Osteoblast (primary cell): ENCODE measurements at regions not wholly inside any gene's neighbourhood (a gene's known extent, or its start where the extent isn't known, plus 50 kb on each side); places are given as distances from the start of the nearest gene placed in this dataset.
A peak's percentile ranks its signal among the peaks of the same experiment; 100 is the strongest.

Experiments
- DNase-seq: peaks from one replicate; pipeline ENCODE4 v3.0.0; 2011; ENCODE audit warnings: low spot score, mixed read lengths; ENCODE audit not compliant: insufficient read length; ENCODE audit errors: missing footprints
- H2AFZ ChIP-seq: 2 replicates; pipeline ENCODE4 v1.6.0; 2011; ENCODE audit warnings: mild to moderate bottlenecking, low read length
- H3K27ac ChIP-seq: 2 replicates; pipeline ENCODE4 v1.5.1; 2011; ENCODE audit warnings: mild to moderate bottlenecking, low read depth, low read length, moderate library complexity
- H3K27me3 ChIP-seq: 2 replicates; pipeline ENCODE4 v1.6.0; 2012; ENCODE audit warnings: mild to moderate bottlenecking, control low read depth, inconsistent platforms, low read length, moderate library complexity; ENCODE audit not compliant: insufficient read depth
- H3K36me3 ChIP-seq: 2 replicates; pipeline ENCODE4 v1.5.1; 2011; ENCODE audit warnings: mild to moderate bottlenecking, low read length, control low read depth, moderate library complexity; ENCODE audit not compliant: insufficient read depth
- H3K4me1 ChIP-seq: 2 replicates; pipeline ENCODE4 v1.5.1; 2011; ENCODE audit warnings: mild to moderate bottlenecking, low read length, control low read depth, moderate library complexity; ENCODE audit not compliant: insufficient read depth
- H3K4me2 ChIP-seq: 2 replicates; pipeline ENCODE4 v1.6.0; 2011; ENCODE audit warnings: mild to moderate bottlenecking, low read length; ENCODE audit not compliant: insufficient read depth
- H3K4me3 ChIP-seq: fragments of 200-600 bp; sonication (generic); 3 replicates; pipeline ENCODE4 v1.5.1; 2012; ENCODE audit warnings: mild to moderate bottlenecking, low read length, inconsistent platforms; ENCODE audit not compliant: insufficient read depth
- H3K79me2 ChIP-seq: 2 replicates; pipeline ENCODE4 v1.6.0; 2012; ENCODE audit warnings: mild to moderate bottlenecking, low read length, control low read depth, inconsistent platforms; ENCODE audit not compliant: insufficient read depth
- H3K9me3 ChIP-seq: 2 replicates; pipeline ENCODE4 v1.5.1; 2011; ENCODE audit warnings: low read depth, low read length, control low read depth
- H4K20me1 ChIP-seq: 2 replicates; pipeline ENCODE4 v1.6.0; 2012; ENCODE audit warnings: mild to moderate bottlenecking, low read length, control low read depth; ENCODE audit not compliant: insufficient read depth
- TF ChIP-seq, protein P1 (sequence below): IDR thresholded peaks from 2 replicates; pipeline ENCODE4 v1.5.1; 2011; ENCODE audit warnings: mild to moderate bottlenecking, low read depth, low read length, moderate library complexity; ENCODE audit errors: extremely low read depth

DNA sequence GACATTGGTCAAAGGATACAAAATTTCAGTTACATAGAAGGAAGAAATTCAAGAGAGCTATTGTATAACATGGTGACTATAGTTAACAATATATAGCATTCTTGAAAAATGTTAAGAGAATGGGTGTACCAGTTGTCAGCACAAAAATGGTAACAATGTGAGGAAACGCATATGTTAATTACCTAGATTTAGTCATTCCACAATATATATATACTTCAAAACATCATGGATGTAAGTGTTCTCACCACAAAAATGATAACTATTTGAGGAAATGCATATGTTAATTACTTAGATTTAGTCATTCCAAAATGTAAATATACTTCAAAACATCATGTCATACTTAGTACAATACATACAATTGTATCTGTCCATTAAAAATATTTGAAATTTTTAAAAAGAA, 540.4 kb upstream of the MGAT4C start:
- no peaks in the 10 kb centered on the region for H4K20me1 ChIP-seq

DNA sequence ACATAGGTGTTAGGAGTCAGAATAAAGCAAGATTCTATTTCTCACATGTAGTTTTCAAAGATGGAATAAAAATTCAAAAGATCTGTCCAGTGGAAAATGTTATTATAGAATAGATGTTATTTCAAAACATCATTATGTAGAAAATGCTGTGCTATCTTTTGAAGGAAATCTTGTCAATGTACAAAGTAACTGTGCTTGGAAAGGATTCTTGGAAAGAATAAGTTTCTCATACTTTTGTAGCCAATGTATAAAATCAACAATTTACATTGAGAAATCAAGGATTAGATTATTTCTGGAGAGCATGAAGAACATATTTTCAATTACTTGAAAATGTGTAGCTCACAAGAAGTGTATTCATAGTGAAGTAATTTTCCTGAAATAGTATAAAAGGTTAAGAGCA, 532.5 kb upstream of the MGAT4C start:
- Histone ChIP-seq H3K27ac (no peak overlapping the region), H3K4me1 (no peaks in the 10 kb centered on the region), H3K4me3 (no peak overlapping the region), H3K36me3 (no peaks in the 10 kb centered on the region), H3K79me2 (no peaks in the 10 kb centered on the region), H2AFZ (no peak overlapping the region), H3K27me3 (no peaks in the 10 kb centered on the region), H3K4me2 (peak overlapping the region; percentile 5), H4K20me1 (no peaks in the 10 kb centered on the region), H3K9me3 (no peaks in the 10 kb centered on the region)
- DNase-seq = no peak
- TF ChIP-seq, protein P1, sequence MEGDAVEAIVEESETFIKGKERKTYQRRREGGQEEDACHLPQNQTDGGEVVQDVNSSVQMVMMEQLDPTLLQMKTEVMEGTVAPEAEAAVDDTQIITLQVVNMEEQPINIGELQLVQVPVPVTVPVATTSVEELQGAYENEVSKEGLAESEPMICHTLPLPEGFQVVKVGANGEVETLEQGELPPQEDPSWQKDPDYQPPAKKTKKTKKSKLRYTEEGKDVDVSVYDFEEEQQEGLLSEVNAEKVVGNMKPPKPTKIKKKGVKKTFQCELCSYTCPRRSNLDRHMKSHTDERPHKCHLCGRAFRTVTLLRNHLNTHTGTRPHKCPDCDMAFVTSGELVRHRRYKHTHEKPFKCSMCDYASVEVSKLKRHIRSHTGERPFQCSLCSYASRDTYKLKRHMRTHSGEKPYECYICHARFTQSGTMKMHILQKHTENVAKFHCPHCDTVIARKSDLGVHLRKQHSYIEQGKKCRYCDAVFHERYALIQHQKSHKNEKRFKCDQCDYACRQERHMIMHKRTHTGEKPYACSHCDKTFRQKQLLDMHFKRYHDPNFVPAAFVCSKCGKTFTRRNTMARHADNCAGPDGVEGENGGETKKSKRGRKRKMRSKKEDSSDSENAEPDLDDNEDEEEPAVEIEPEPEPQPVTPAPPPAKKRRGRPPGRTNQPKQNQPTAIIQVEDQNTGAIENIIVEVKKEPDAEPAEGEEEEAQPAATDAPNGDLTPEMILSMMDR = no peak

More for the DNA sequence above, 540.4 kb upstream of the MGAT4C start:
- TF ChIP-seq, protein P1 = no peak
- Histone ChIP-seq H3K4me3 (no peak overlapping the region), H2AFZ (no peak overlapping the region), H3K9me3 (no peaks in the 10 kb centered on the region), H3K4me2 (no peak overlapping the region), H3K27ac (no peak overlapping the region), H3K27me3 (no peaks in the 10 kb centered on the region), H3K79me2 (no peaks in the 10 kb centered on the region), H3K4me1 (no peaks in the 10 kb centered on the region), H3K36me3 (no peaks in the 10 kb centered on the region)
- DNase-seq = no peak

DNA sequence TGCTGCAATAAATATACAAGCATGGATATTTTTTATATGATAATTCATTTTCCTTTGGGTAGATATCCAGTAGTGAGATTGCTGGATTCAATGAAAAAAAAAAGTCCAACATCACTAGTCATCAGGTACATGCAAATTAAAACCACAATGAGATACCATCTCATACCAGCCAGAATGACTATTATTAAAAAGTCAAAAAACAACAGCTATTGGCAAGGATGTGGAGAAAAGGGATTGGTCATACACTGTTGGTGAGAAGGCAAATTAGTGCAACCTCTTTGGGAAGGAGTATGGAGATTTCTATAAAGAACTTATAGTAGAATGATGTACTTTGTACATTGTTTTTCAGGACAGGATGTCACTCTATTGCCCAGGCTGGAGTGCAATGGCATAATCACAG, 531.2 kb upstream of the MGAT4C start:
- H3K4me1 ChIP-seq = no peaks in the 10 kb centered on the region
- H3K79me2 ChIP-seq = no peaks in the 10 kb centered on the region
- TF ChIP-seq, protein P1 = no peak
- H3K36me3 ChIP-seq = no peaks in the 10 kb centered on the region
- H3K4me3 ChIP-seq = no peak overlapping the region
- no peak for DNase-seq
- H3K27ac ChIP-seq = no peak overlapping the region
- no peaks in the 10 kb centered on the region for H3K27me3 ChIP-seq
- no peak overlapping the region for H2AFZ ChIP-seq
- H4K20me1 ChIP-seq = no peaks in the 10 kb centered on the region
- H3K9me3 ChIP-seq = no peaks in the 10 kb centered on the region
- no peak overlapping the region for H3K4me2 ChIP-seq

DNA sequence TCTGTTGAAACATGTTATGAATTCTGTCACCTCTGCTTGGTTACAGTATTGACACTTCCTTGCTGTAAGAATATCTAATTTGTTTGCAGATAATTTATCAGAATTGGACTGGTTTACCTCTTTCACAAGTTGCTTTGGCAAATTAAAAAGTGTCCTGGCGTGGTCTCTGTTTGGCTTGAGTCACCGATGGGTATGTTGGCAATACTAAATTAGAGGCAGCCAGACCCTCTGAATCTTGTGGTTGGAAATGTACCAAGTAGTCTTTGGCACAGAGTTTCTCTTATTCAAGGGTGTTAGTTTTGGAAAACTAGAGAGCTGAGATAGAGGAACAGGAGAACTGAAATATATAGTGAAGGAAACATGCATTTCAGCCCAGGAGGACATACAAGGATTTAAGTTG, 521.1 kb upstream of the MGAT4C start:
- Histone ChIP-seq H3K9me3 (no peaks in the 10 kb centered on the region), H3K79me2 (no peaks in the 10 kb centered on the region), H3K27ac (no peak overlapping the region), H3K4me3 (no peak overlapping the region), H4K20me1 (no peaks in the 10 kb centered on the region), H3K4me1 (no peaks in the 10 kb centered on the region), H2AFZ (no peak overlapping the region), H3K27me3 (no peaks in the 10 kb centered on the region), H3K36me3 (no peaks in the 10 kb centered on the region), H3K4me2 (no peak overlapping the region)
- no peak for DNase-seq
- TF ChIP-seq, protein P1 = no peak
